ENCODE measurements at regions not wholly inside any gene's neighbourhood (a gene's known extent, or its start where the extent isn't known, plus 50 kb on each side); places are given as distances from the start of the nearest gene placed in this dataset.

DNA sequence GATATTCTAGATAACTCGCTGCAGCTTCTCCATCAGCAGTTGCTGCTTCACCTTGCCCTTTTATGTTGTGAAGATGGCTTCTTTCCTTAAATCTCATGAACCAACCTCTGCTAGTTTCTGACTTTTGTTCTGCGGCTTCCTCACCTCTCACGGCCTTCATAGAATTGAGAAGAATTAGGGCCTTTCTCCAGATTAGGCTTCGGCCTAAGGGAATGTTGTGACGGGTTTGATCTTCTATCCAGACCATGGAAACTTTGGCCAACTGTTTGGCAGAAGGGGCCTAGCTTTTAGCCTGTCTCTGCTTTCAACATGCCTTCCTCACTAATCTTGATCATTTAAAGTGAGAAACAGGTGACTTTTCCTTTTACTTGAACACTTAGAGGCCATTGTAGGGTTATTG is 199.9 kb downstream of the CYP26B1 start:
- ATAC-seq (no peak), DNase-seq (ENCODE audit: low read depth, low spot score) (no peak), FAIRE-seq (no peak)
- H2AFZ ChIP-seq (ENCODE audit: control insufficient read depth, low read depth, low read length) = no peak overlapping the region
- WGBS (ENCODE audit: insufficient coverage, insufficient replicate concordance, low lambda C conversion rate, missing lambda C conversion rate) = 35% methylated on average over 5 of the region's 5 CpGs
- no peaks in the 10 kb centered on the region for H3K9me3 ChIP-seq (replicated peaks; ENCODE audit: control insufficient read depth, insufficient read depth, low read length)
- H3K36me3 ChIP-seq (ENCODE audit: control insufficient read depth in 2 of 2, insufficient read depth in 2 of 2, low read length in 1 of 2) = no peaks in the 10 kb centered on the region
- CTCF ChIA-PET = interaction anchor here (0.9 kb wide), 1 partner anchor 20 kb away, joined by 3 read pairs; no protein-coding TSS in a partner anchor
- POLR2A ChIA-PET = no interaction called here
- H3K27me3 ChIP-seq (replicated peaks in 1 of 2; ENCODE audit: control insufficient read depth in 2 of 2, insufficient read depth in 2 of 2, low read length in 1 of 2) = no peaks in the 10 kb centered on the region; a peak in 1 of 4 replicates
- no peaks in the 10 kb centered on the region for H3K79me2 ChIP-seq (ENCODE audit: control insufficient read depth, insufficient read depth, low read length)
- in situ Hi-C loops (cut with MboI) = no loop called here
- intact Hi-C loops (cut with micrococcal nuclease; ENCODE audit: unreplicated experiment) = no loop called here
- no peak overlapping the region for H3K4me3 ChIP-seq
- no peaks in the 10 kb centered on the region for H3K4me1 ChIP-seq (ENCODE audit: control insufficient read depth, insufficient read depth, low read length)
- no peak overlapping the region for H3K4me2 ChIP-seq (ENCODE audit: control insufficient read depth, insufficient read depth)
- RAD21 ChIA-PET (ENCODE audit: unreplicated experiment) = no interaction called here
- H4K20me1 ChIP-seq (ENCODE audit: control insufficient read depth, insufficient read depth) = no peaks in the 10 kb centered on the region
- no peak overlapping the region for H3K9ac ChIP-seq (ENCODE audit: control insufficient read depth, insufficient read depth, low read length)
- BruUV-seq (replicated peaks) = no TSS peak
- no peak for TF ChIP-seq RUNX3 (IDR thresholded peaks at IDR 0.05; ENCODE audit: low read length)
- no peak for TF ChIP-seq BRCA1 (IDR thresholded peaks at IDR 0.05; ENCODE audit: low read depth, low read length)
- no peak for TF ChIP-seq MEF2B (IDR thresholded peaks at IDR 0.05; ENCODE audit: partially characterized antibody, poor library complexity, severe bottlenecking)
- no peak for TF ChIP-seq CREB1 (IDR thresholded peaks at IDR 0.05; ENCODE audit: low read depth)
- TF ChIP-seq ASH2L (IDR thresholded peaks at IDR 0.05; ENCODE audit: borderline replicate concordance, low read depth) = no peak
- H3K27ac ChIP-seq (ENCODE audit: control insufficient read depth, insufficient read depth) = no peak overlapping the region
- SMC1A ChIA-PET (ENCODE audit: uncharacterized antibody, unreplicated experiment) = no interaction called here

- Histone ChIP-seq H3K27me3 (replicated peaks in 1 of 2; ENCODE audit: control insufficient read depth in 2 of 2, insufficient read depth in 2 of 2, low read length in 1 of 2) (no peaks in the 10 kb centered on the region; a peak in 2 of 4 replicates), H3K9me3 (replicated peaks; ENCODE audit: control insufficient read depth, insufficient read depth, low read length) (no peaks in the 10 kb centered on the region), H3K27ac (ENCODE audit: control insufficient read depth, insufficient read depth) (no peak overlapping the region), H3K4me1 (ENCODE audit: control insufficient read depth, insufficient read depth, low read length) (no peaks in the 10 kb centered on the region), H2AFZ (ENCODE audit: control insufficient read depth, low read depth, low read length) (no peak overlapping the region), H3K36me3 (ENCODE audit: control insufficient read depth in 2 of 2, insufficient read depth in 2 of 2, low read length in 1 of 2) (no peaks in the 10 kb centered on the region), H4K20me1 (ENCODE audit: control insufficient read depth, insufficient read depth) (no peaks in the 10 kb centered on the region), H3K4me2 (ENCODE audit: control insufficient read depth, insufficient read depth) (no peak overlapping the region), H3K79me2 (ENCODE audit: control insufficient read depth, insufficient read depth, low read length) (no peaks in the 10 kb centered on the region), H3K9ac (ENCODE audit: control insufficient read depth, insufficient read depth, low read length) (no peak overlapping the region), H3K4me3 (no peak overlapping the region)
- intact Hi-C loops (cut with micrococcal nuclease; ENCODE audit: unreplicated experiment) (no loop called here), in situ Hi-C loops (cut with MboI) (no loop called here)
- POLR2A ChIA-PET = no interaction called here
- no TSS peak for BruUV-seq (replicated peaks)
- ATAC-seq (no peak), DNase-seq (ENCODE audit: low read depth, low spot score) (no peak), FAIRE-seq (no peak)
- SMC1A ChIA-PET (ENCODE audit: uncharacterized antibody, unreplicated experiment) = no interaction called here
- CTCF ChIA-PET = no interaction called here
- 63% methylated on average over 8 of the region's 8 CpGs for WGBS (ENCODE audit: insufficient coverage, insufficient replicate concordance, low lambda C conversion rate, missing lambda C conversion rate)
- RAD21 ChIA-PET (ENCODE audit: unreplicated experiment) = no interaction called here
- TF ChIP-seq SP1 (IDR thresholded peaks at IDR 0.05; ENCODE audit: low read depth, low read length) (no peak), JUNB (IDR thresholded peaks at IDR 0.05) (no peak), MYC (IDR thresholded peaks at IDR 0.05; ENCODE audit: insufficient read depth, insufficient read length, insufficient replicate concordance, low read length, severe bottlenecking) (no peak), KAT2A (conservative IDR thresholded peaks at IDR 0.05; ENCODE audit: control insufficient read depth, low read depth, low read length) (no peak), BCL3 (IDR thresholded peaks at IDR 0.05; ENCODE audit: borderline replicate concordance, insufficient read depth, low read depth, low read length, poor library complexity, severe bottlenecking) (no peak), POU2F2 (IDR thresholded peaks at IDR 0.05; ENCODE audit: borderline replicate concordance, low read depth, low read length) (no peak), YY1 (IDR thresholded peaks at IDR 0.05; ENCODE audit: low read depth, low read length) (no peak), HDAC2 (IDR thresholded peaks at IDR 0.05) (no peak), TCF3 (IDR thresholded peaks at IDR 0.05; ENCODE audit: borderline replicate concordance, insufficient read depth, low read depth, low read length) (no peak), GATAD2B (conservative IDR thresholded peaks at IDR 0.05; ENCODE audit: low read depth) (no peak)
- TF ChIP-seq, protein P1, sequence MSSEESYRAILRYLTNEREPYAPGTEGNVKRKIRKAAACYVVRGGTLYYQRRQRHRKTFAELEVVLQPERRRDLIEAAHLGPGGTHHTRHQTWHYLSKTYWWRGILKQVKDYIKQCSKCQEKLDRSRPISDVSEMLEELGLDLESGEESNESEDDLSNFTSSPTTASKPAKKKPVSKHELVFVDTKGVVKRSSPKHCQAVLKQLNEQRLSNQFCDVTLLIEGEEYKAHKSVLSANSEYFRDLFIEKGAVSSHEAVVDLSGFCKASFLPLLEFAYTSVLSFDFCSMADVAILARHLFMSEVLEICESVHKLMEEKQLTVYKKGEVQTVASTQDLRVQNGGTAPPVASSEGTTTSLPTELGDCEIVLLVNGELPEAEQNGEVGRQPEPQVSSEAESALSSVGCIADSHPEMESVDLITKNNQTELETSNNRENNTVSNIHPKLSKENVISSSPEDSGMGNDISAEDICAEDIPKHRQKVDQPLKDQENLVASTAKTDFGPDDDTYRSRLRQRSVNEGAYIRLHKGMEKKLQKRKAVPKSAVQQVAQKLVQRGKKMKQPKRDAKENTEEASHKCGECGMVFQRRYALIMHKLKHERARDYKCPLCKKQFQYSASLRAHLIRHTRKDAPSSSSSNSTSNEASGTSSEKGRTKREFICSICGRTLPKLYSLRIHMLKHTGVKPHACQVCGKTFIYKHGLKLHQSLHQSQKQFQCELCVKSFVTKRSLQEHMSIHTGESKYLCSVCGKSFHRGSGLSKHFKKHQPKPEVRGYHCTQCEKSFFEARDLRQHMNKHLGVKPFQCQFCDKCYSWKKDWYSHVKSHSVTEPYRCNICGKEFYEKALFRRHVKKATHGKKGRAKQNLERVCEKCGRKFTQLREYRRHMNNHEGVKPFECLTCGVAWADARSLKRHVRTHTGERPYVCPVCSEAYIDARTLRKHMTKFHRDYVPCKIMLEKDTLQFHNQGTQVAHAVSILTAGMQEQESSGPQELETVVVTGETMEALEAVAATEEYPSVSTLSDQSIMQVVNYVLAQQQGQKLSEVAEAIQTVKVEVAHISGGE (CRISPR knock-in tag; IDR thresholded peaks at IDR 0.05) = no peak
Observed at GRCh38 chr2:71945603-71945959, 202.1 kb downstream of the CYP26B1 start.

All from GM12878 (cell line).